ENCODE measurements at regions not wholly inside any gene's neighbourhood (a gene's known extent, or its start where the extent isn't known, plus 50 kb on each side); places are given as distances from the start of the nearest gene placed in this dataset.

DNA sequence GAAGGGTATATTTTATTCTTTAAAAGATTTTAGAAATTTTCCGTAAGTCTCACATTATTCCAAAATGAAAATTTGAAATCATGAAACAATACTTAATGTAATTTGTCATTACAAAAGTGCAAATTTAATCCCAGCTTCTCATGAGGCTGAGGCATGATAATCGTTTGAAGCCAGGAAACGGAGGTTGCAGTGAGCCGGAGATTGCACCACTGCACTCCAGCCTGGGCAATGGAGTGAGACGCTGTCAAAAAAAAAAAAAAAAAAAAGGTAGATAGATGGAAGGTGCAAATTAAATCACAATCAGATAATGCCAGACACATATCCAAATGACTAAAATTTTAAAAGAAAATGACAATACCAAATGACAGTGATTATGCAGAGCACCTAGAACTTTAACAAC lies 644.2 kb downstream of the FAM181B start:
- TF ChIP-seq, protein P1, sequence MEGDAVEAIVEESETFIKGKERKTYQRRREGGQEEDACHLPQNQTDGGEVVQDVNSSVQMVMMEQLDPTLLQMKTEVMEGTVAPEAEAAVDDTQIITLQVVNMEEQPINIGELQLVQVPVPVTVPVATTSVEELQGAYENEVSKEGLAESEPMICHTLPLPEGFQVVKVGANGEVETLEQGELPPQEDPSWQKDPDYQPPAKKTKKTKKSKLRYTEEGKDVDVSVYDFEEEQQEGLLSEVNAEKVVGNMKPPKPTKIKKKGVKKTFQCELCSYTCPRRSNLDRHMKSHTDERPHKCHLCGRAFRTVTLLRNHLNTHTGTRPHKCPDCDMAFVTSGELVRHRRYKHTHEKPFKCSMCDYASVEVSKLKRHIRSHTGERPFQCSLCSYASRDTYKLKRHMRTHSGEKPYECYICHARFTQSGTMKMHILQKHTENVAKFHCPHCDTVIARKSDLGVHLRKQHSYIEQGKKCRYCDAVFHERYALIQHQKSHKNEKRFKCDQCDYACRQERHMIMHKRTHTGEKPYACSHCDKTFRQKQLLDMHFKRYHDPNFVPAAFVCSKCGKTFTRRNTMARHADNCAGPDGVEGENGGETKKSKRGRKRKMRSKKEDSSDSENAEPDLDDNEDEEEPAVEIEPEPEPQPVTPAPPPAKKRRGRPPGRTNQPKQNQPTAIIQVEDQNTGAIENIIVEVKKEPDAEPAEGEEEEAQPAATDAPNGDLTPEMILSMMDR (IDR thresholded peaks at IDR 0.05 in 4 of 5, conservative IDR thresholded peaks at IDR 0.05 in 1 of 5): no peak
- TF ChIP-seq POLR2A (IDR thresholded peaks at IDR 0.05): no peak

Measured in gastrocnemius medialis (tissue), 4 donors.